ENCODE measurements at regions not wholly inside any gene's neighbourhood (a gene's known extent, or its start where the extent isn't known, plus 50 kb on each side); places are given as distances from the start of the nearest gene placed in this dataset.
"Not testable (repeated sequence)": the region's sequence is repeated elsewhere in the genome, so short reads cannot be mapped to it uniquely, and the experiment has no call there.

- DNase-seq (ENCODE audit: low spot score); in situ Hi-C loops (cut with HindIII; ENCODE audit: low sequenced_read_pairs): not testable (repeated sequence)
These were observed 50.3 kb downstream of the TLCD4 start for GRCh38 chr1:95167503-95167902.

GRCh38 chr1:95168028-95168427, 50.9 kb downstream of the TLCD4 start:
- in situ Hi-C loops (cut with HindIII; ENCODE audit: low sequenced_read_pairs): no loop called here
- DNase-seq (ENCODE audit: low spot score): no peak

GRCh38 chr1:95168761-95169351, 51.7 kb downstream of the TLCD4 start:
- in situ Hi-C loops (cut with HindIII; ENCODE audit: low sequenced_read_pairs): no loop called here
- no peak for DNase-seq (ENCODE audit: low spot score)

- in situ Hi-C loops (cut with HindIII; ENCODE audit: low sequenced_read_pairs): no loop called here
- DNase-seq (ENCODE audit: low spot score): no peak
These were observed 52.4 kb downstream of the TLCD4 start for GRCh38 chr1:95169548-95169947.

GRCh38 chr1:95171270-95172245, 54.4 kb downstream of the TLCD4 start:
- in situ Hi-C loops (cut with HindIII; ENCODE audit: low sequenced_read_pairs): no loop called here

GRCh38 chr1:95176861-95177260, 57.1 kb upstream of the RWDD3 start:
- in situ Hi-C loops (cut with HindIII; ENCODE audit: low sequenced_read_pairs): no loop called here
- no peak for DNase-seq (ENCODE audit: low spot score)

More at GRCh38 chr1:95171270-95172245, 54.4 kb downstream of the TLCD4 start:
- peak; percentile 94 for DNase-seq (ENCODE audit: low spot score)

GRCh38 chr1:95179205-95179986, 54.6 kb upstream of the RWDD3 start:
- peak; percentile 82 for DNase-seq (ENCODE audit: low spot score)
- in situ Hi-C loops (cut with HindIII; ENCODE audit: low sequenced_read_pairs): no loop called here

- DNase-seq (ENCODE audit: low spot score): no peak
- in situ Hi-C loops (cut with HindIII; ENCODE audit: low sequenced_read_pairs): no loop called here
These were observed 53.6 kb upstream of the RWDD3 start for GRCh38 chr1:95180371-95180770.

- no peak for DNase-seq (ENCODE audit: low spot score)
- in situ Hi-C loops (cut with HindIII; ENCODE audit: low sequenced_read_pairs): no loop called here
These were observed 52.9 kb upstream of the RWDD3 start for GRCh38 chr1:95181096-95181495.

GRCh38 chr1:95183952-95184351, 50.1 kb upstream of the RWDD3 start:
- no peak for DNase-seq (ENCODE audit: low spot score)
- in situ Hi-C loops (cut with HindIII; ENCODE audit: low sequenced_read_pairs): no loop called here
